Retinal pigment epithelial cell (primary cell): ENCODE measurements at regions not wholly inside any gene's neighbourhood (a gene's known extent, or its start where the extent isn't known, plus 50 kb on each side); places are given as distances from the start of the nearest gene placed in this dataset.

Experiments
- DNase-seq: peaks from one replicate; pipeline ENCODE4 v3.0.0-alpha.2; 2010; ENCODE audit warnings: low read depth
- H3K4me3 ChIP-seq: 2 replicates; pipeline ENCODE4 v1.5.1; 2011; ENCODE audit warnings: mild to moderate bottlenecking, low read length, control low read depth, moderate library complexity
- CTCF ChIP-seq: conservative IDR thresholded peaks from 2 replicates; pipeline ENCODE4 v1.5.1; 2011; ENCODE audit warnings: low read depth, low read length, control low read depth, inconsistent platforms

DNA sequence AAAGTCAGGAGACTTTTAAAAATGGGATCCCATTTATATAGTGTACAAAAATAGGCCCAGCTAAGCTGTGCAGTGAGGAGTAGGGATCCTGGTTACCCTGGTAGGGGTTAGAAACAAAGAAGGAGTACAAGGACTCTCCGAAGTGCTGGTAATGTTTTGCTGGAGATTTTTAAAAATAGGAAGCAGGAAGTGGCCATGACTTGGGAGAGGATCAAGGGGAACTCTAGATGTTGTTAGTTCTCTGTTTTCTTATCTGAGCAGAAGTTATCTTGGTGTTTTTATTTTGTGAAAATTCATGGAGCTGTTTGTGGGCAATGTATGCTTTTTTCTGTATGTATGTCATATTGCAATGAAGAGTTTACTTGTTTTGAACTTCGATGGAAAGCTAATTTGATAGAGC, 373.9 kb downstream of the SFMBT2 start:
- no peak for DNase-seq
- no peak for TF ChIP-seq CTCF
- H3K4me3 ChIP-seq: no peak overlapping the region

GRCh38 chr10:7035126-7035761, 375.6 kb downstream of the SFMBT2 start:
- no peak overlapping the region for H3K4me3 ChIP-seq
- TF ChIP-seq CTCF: no peak
- no peak for DNase-seq

DNA sequence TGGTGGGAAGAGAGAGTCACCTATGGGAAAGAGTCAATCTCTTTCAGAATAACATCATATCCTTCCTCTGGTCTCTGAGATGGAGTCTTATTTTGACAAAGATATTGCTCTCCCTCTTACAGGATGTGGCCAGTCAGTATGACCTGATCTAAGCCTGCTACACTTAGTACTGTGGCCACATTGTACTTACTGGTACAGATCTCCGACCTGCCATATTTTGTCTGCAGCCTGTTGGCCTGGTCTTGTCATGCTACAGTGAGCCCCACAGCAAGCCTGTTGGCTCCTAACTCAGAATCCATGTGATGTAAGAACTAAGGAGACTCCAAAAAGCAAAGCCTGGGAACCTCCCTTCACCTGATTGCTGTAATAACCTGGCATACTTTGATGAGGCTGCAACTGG, 377.8 kb downstream of the SFMBT2 start:
- no peak overlapping the region for H3K4me3 ChIP-seq
- no peak for TF ChIP-seq CTCF
- DNase-seq: no peak

DNA sequence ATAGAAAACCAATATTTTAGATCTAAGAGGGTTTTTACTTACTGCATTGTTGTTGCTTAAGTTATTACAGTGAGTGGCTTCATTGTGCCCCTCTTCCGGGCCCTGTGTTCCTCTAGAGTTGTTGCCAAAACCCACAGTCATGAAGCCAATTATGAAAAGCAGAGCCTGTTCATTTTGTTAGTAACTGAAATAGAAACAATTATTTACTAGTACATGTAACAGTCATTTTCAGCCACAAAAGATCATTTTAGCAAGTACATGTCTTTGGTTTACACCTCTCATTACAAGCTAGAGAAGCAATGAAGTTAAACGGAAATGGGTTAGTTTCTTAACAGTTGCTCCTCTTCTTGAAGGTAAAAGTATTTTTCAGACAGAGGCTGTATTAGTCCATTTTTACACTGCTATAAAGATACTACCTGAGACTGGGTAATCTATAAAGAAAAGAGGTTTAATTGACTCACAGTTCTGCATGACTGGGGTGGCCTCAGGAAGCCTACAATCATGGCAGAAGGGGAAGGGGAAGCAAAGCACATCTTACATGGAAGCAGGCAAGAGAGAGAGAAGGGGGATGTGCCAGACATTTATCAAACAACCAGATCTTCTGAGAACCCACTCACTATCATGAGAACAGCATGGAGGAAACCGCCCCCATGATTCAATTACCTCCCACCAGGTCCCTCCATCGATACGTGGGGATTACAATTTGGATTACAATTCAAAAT, 380.5 kb downstream of the SFMBT2 start:
- DNase-seq: no peak
- no peak for TF ChIP-seq CTCF
- H3K4me3 ChIP-seq: no peak overlapping the region

GRCh38 chr10:7029672-7030071, 381.2 kb downstream of the SFMBT2 start:
- no peak for TF ChIP-seq CTCF
- no peak for DNase-seq
- H3K4me3 ChIP-seq: no peak overlapping the region

DNA sequence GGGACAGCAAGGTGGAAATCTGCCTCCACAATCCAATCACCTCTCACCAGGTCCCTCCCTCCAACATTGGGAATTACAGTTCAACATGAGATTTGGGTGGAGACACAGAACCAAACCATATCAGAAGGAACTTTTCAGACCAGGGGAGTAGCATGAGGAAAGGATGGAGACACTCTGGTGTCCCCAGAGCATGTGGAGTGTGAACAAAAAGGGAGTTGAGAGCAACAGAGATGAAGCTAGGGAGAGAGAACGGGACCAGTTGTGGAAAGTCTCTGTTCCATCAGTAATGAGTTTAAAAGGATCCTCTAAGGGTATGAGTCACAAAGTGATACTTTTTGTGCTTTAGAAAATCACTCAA, 382.0 kb downstream of the SFMBT2 start:
- H3K4me3 ChIP-seq: no peak overlapping the region
- no peak for TF ChIP-seq CTCF
- DNase-seq: no peak
